ENCODE measurements at regions not wholly inside any gene's neighbourhood (a gene's known extent, or its start where the extent isn't known, plus 50 kb on each side); places are given as distances from the start of the nearest gene placed in this dataset.

DNA sequence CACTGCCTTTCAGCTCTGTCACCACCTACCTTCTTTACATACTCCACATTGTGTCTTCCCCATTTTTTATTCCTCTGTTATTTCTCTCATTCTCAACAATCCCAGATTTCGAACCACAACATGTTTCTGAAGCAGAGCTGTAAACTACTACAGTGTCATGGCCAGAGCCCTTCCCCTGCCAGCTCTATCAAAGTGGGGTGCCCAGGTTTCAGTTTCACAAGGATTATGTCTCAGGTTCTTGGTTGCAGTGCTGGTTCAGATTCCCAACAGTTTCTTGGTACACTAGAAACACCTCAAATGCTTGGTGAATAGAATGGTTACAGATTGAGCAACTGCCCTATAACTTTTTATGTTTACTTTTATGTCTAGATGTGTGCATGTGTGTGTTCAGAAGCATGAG lies 172.7 kb upstream of the MTNR1B start:
- TF ChIP-seq, protein P1, sequence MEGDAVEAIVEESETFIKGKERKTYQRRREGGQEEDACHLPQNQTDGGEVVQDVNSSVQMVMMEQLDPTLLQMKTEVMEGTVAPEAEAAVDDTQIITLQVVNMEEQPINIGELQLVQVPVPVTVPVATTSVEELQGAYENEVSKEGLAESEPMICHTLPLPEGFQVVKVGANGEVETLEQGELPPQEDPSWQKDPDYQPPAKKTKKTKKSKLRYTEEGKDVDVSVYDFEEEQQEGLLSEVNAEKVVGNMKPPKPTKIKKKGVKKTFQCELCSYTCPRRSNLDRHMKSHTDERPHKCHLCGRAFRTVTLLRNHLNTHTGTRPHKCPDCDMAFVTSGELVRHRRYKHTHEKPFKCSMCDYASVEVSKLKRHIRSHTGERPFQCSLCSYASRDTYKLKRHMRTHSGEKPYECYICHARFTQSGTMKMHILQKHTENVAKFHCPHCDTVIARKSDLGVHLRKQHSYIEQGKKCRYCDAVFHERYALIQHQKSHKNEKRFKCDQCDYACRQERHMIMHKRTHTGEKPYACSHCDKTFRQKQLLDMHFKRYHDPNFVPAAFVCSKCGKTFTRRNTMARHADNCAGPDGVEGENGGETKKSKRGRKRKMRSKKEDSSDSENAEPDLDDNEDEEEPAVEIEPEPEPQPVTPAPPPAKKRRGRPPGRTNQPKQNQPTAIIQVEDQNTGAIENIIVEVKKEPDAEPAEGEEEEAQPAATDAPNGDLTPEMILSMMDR (conservative IDR thresholded peaks at IDR 0.05; ENCODE audit: low read depth, low read length): no peak
- TF ChIP-seq EZH2phosphoT487 (IDR thresholded peaks at IDR 0.05; ENCODE audit: borderline replicate concordance, low read length) (no peak), EZH2 (IDR thresholded peaks at IDR 0.05; ENCODE audit: low read length, unreplicated experiment) (no peak)
